H1 (cell line): ENCODE measurements at regions not wholly inside any gene's neighbourhood (a gene's known extent, or its start where the extent isn't known, plus 50 kb on each side); places are given as distances from the start of the nearest gene placed in this dataset.

ENCODE experiments used
- CTCF ChIA-PET: fragments of 300-600 bp; sonication (Branson Sonifier 250); formaldehyde crosslinking; loops from one replicate; lab custom pipeline; 2021; ENCODE audit not compliant: partially characterized antibody; lab: Charles Lee
- POLR2A ChIA-PET: fragments of 300-600 bp; sonication (Branson Sonifier 250); formaldehyde crosslinking; loops from one replicate; lab custom pipeline; 2021; ENCODE audit warnings: inconsistent platforms; ENCODE audit not compliant: partially characterized antibody; lab: Charles Lee
- DNase-seq, 2 experiments: peaks; one replicate each; pipeline versions ENCODE4 v3.0.0 to v3.0.0-alpha.2; 2010 to 2022; ENCODE audit warnings: low spot score in 2 of 2, low read depth in 1 of 2, mixed read lengths in 1 of 2
- FAIRE-seq: peaks from 2 replicates; lab custom pipeline; 2011; peaks lifted over from hg19 to GRCh38; lab: Jason Lieb, UNC
- H2AFZ ChIP-seq: 2 replicates; pipeline ENCODE4 v1.8.1; 2012; ENCODE audit warnings: low read length, inconsistent platforms
- H2AK5ac ChIP-seq: 2 replicates; pipeline ENCODE4 v1.6.1; 2013; ENCODE audit warnings: low read depth, low read length
- H2BK120ac ChIP-seq: replicated peaks from 2 replicates; pipeline ENCODE3; 2013; ENCODE audit warnings: low read depth, low read length, inconsistent platforms
- H2BK12ac ChIP-seq: 2 replicates; pipeline ENCODE4 v1.6.1; 2013; ENCODE audit warnings: low read depth, low read length
- H2BK15ac ChIP-seq: 2 replicates; pipeline ENCODE4 v1.6.1; 2013; ENCODE audit warnings: low read length
- H2BK20ac ChIP-seq: 2 replicates; pipeline ENCODE4 v1.6.1; 2013; ENCODE audit warnings: low read length
- H2BK5ac ChIP-seq: 2 replicates; pipeline ENCODE4 v1.6.1; 2013; ENCODE audit warnings: low read depth, low read length
- H3K14ac ChIP-seq: 2 replicates; pipeline ENCODE4 v1.6.1; 2013; ENCODE audit warnings: inconsistent platforms; ENCODE audit not compliant: insufficient read length
- H3K18ac ChIP-seq: 2 replicates; pipeline ENCODE4 v1.6.1; 2013; ENCODE audit warnings: low read length; ENCODE audit errors: extremely low read depth
- H3K23ac ChIP-seq: 2 replicates; pipeline ENCODE4 v1.6.1; 2013; ENCODE audit warnings: inconsistent platforms; ENCODE audit not compliant: insufficient read length
- H3K23me2 ChIP-seq: 2 replicates; pipeline ENCODE4 v1.6.1; 2013; ENCODE audit warnings: low read depth, low read length
- H3K27ac ChIP-seq: 2 replicates; pipeline ENCODE4 v1.6.1; 2011; ENCODE audit warnings: low read depth, low read length, inconsistent platforms
- H3K27me3 ChIP-seq, 4 experiments: replicated peaks in 1 of 4; 1 replicate in 1 of 4; 2 replicates in 3 of 4; pipeline versions ENCODE4 v1.6.1 to v1.8.1; 2011 to 2013; ENCODE audit warnings: low read length in 3 of 4, mild to moderate bottlenecking in 3 of 4, inconsistent platforms in 2 of 4, mixed read lengths in 2 of 4, moderate library complexity in 1 of 4; ENCODE audit not compliant: control insufficient read depth in 3 of 4, insufficient read depth in 3 of 4; ENCODE audit errors: extremely low read depth in 1 of 4
- H3K36me3 ChIP-seq, 4 experiments: 2 replicates each; pipeline versions ENCODE4 v1.6.1 to v1.8.1; 2011 to 2013; ENCODE audit warnings: mild to moderate bottlenecking in 4 of 4, low read length in 3 of 4, moderate library complexity in 2 of 4, control low read depth in 1 of 4, inconsistent platforms in 1 of 4; ENCODE audit not compliant: insufficient read depth in 4 of 4, control insufficient read depth in 2 of 4
- H3K4ac ChIP-seq: replicated peaks from 2 replicates; pipeline ENCODE3; 2013; ENCODE audit warnings: low read length, low read depth, mixed read lengths, inconsistent platforms; ENCODE audit not compliant: insufficient read length
- H3K4me1 ChIP-seq, 4 experiments: replicated peaks in 1 of 4; 1 replicate in 1 of 4; 2 replicates in 3 of 4; pipeline versions ENCODE4 v1.6.1 to v1.8.1; 2011 to 2013; ENCODE audit warnings: low read length in 3 of 4, inconsistent platforms in 2 of 4, mixed read lengths in 1 of 4; ENCODE audit not compliant: insufficient read depth in 4 of 4, control insufficient read depth in 3 of 4
- H3K4me2 ChIP-seq, 2 experiments: 2 replicates each; pipeline versions ENCODE4 v1.6.1 to v1.8.1; 2011 to 2013; ENCODE audit warnings: low read depth in 2 of 2, low read length in 2 of 2, control low read depth in 1 of 2, inconsistent platforms in 1 of 2, mild to moderate bottlenecking in 1 of 2; ENCODE audit not compliant: insufficient read depth in 1 of 2
- H3K4me3 ChIP-seq, 4 experiments: fragments of 200-600, 300-600 bp in 1 of 4; sonication (generic), shearing (Covaris generic), sonication (Bioruptor Twin) in 1 of 4; 2 replicates each; pipeline versions ENCODE4 v1.5.1 to v1.8.1; 2011 to 2016; ENCODE audit warnings: low read length in 4 of 4, low read depth in 3 of 4, control low read depth in 2 of 4, inconsistent platforms in 2 of 4, mild to moderate bottlenecking in 2 of 4, mixed read lengths in 1 of 4, moderate library complexity in 1 of 4; ENCODE audit not compliant: insufficient read depth in 2 of 4; ENCODE audit errors: extremely low read depth in 1 of 4
- H3K56ac ChIP-seq: replicated peaks from 2 replicates; pipeline ENCODE3; 2013; ENCODE audit warnings: low read depth, mild to moderate bottlenecking, mixed read lengths, low read length, inconsistent platforms; ENCODE audit not compliant: insufficient read length
- H3K79me1 ChIP-seq: 2 replicates; pipeline ENCODE4 v1.6.1; 2013; ENCODE audit warnings: low read depth, low read length, control low read depth
- H3K79me2 ChIP-seq, 2 experiments: 2 replicates each; pipeline versions ENCODE4 v1.6.1 to v1.8.1; 2012 to 2013; ENCODE audit warnings: low read length in 2 of 2, mild to moderate bottlenecking in 2 of 2, inconsistent platforms in 1 of 2; ENCODE audit not compliant: insufficient read depth in 2 of 2, control insufficient read depth in 1 of 2
- H3K9ac ChIP-seq, 4 experiments: replicated peaks in 1 of 4; 1 replicate in 1 of 4; 2 replicates in 3 of 4; pipeline versions ENCODE4 v1.6.1 to v1.8.1; 2011 to 2013; ENCODE audit warnings: low read depth in 3 of 4, low read length in 3 of 4, control low read depth in 2 of 4, mild to moderate bottlenecking in 2 of 4, moderate library complexity in 2 of 4, inconsistent platforms in 1 of 4; ENCODE audit errors: extremely low read depth in 1 of 4
- H3K9me3 ChIP-seq, 2 experiments: 2 replicates each; pipeline versions ENCODE4 v1.6.1 to v1.8.1; 2012 to 2013; ENCODE audit warnings: mild to moderate bottlenecking in 2 of 2, moderate library complexity in 2 of 2, control low read depth in 1 of 2, inconsistent platforms in 1 of 2, low read depth in 1 of 2, low read length in 1 of 2, mixed read lengths in 1 of 2; ENCODE audit not compliant: insufficient read depth in 2 of 2
- H4K20me1 ChIP-seq, 2 experiments: replicated peaks in 1 of 2; 2 replicates each; pipeline versions ENCODE3 to v1.8.1; 2011 to 2013; ENCODE audit warnings: inconsistent platforms in 2 of 2, low read length in 2 of 2, mild to moderate bottlenecking in 1 of 2; ENCODE audit not compliant: insufficient read depth in 2 of 2, control insufficient read depth in 1 of 2
- H4K5ac ChIP-seq: 2 replicates; pipeline ENCODE4 v1.6.1; 2013; ENCODE audit warnings: low read length, low read depth, mixed read lengths, inconsistent platforms; ENCODE audit not compliant: insufficient read length
- H4K8ac ChIP-seq: 2 replicates; pipeline ENCODE4 v1.8.0; 2013; ENCODE audit warnings: mild to moderate bottlenecking, moderate library complexity, low read length, inconsistent platforms; ENCODE audit not compliant: insufficient read depth; ENCODE audit errors: extremely low read depth
- H4K91ac ChIP-seq: replicated peaks from 2 replicates; pipeline ENCODE3; 2013; ENCODE audit warnings: low read length, mixed read lengths, inconsistent platforms; ENCODE audit not compliant: insufficient read length
- ASH2L ChIP-seq: fragments of 200-600, 300-600 bp; sonication (generic); IDR thresholded peaks from one replicate; pipeline ENCODE4 v1.7.1; 2017; ENCODE audit warnings: low read length
- CBX5 ChIP-seq: fragments of 300-800, 300-1000 bp; sonication (generic); IDR thresholded peaks from 2 replicates; pipeline ENCODE4 v1.7.1; 2016; ENCODE audit warnings: antibody characterized with exemption, low read length, low read depth
- CHD2 ChIP-seq: IDR thresholded peaks from 2 replicates; pipeline ENCODE4 v1.6.1; 2012; ENCODE audit warnings: low read length, improper control_type of control experiment
- CREB1 ChIP-seq: IDR thresholded peaks from 2 replicates; pipeline ENCODE4 v1.6.1; 2012; ENCODE audit warnings: inconsistent platforms
- CTBP2 ChIP-seq: IDR thresholded peaks from 2 replicates; pipeline ENCODE4 v1.7.0; 2011; ENCODE audit warnings: borderline replicate concordance, mild to moderate bottlenecking, moderate library complexity, mixed read lengths, low read length; ENCODE audit not compliant: insufficient read depth, insufficient read length
- GTF2F1 ChIP-seq: IDR thresholded peaks from 2 replicates; pipeline ENCODE4 v1.6.1; 2012; ENCODE audit warnings: low read depth, low read length, improper control_type of control experiment, borderline replicate concordance
- HDAC2 ChIP-seq, 2 experiments: fragments of 300-600 bp in 1 of 2; sonication (generic) in 1 of 2; IDR thresholded peaks; 2 replicates each; pipeline ENCODE4 v1.6.1; 2011 to 2012; ENCODE audit warnings: low read depth in 2 of 2, low read length in 2 of 2, mild to moderate bottlenecking in 2 of 2, moderate library complexity in 2 of 2, borderline replicate concordance in 1 of 2, inconsistent platforms in 1 of 2
- KDM4A ChIP-seq: IDR thresholded peaks from one replicate; pipeline ENCODE4 v1.7.1; 2012; ENCODE audit warnings: low read depth, mild to moderate bottlenecking, moderate library complexity, low read length, inconsistent platforms; ENCODE audit not compliant: severe bottlenecking
- RBBP5 ChIP-seq: IDR thresholded peaks from 2 replicates; pipeline ENCODE4 v1.7.1; 2012; ENCODE audit warnings: low read depth, mild to moderate bottlenecking, inconsistent platforms, low read length, moderate library complexity, borderline replicate concordance
- TCF12 ChIP-seq: IDR thresholded peaks from 2 replicates; pipeline ENCODE4 v1.6.1; 2011; ENCODE audit warnings: low read depth, mild to moderate bottlenecking, low read length
- TF ChIP-seq, protein P1 (sequence below): IDR thresholded peaks from 2 replicates; pipeline ENCODE4 v1.6.1; 2012; ENCODE audit warnings: inconsistent platforms
- TF ChIP-seq, protein P2 (sequence below): IDR thresholded peaks from 2 replicates; pipeline ENCODE4 v1.6.1; 2011; ENCODE audit warnings: low read length, improper control_type of control experiment

DNA sequence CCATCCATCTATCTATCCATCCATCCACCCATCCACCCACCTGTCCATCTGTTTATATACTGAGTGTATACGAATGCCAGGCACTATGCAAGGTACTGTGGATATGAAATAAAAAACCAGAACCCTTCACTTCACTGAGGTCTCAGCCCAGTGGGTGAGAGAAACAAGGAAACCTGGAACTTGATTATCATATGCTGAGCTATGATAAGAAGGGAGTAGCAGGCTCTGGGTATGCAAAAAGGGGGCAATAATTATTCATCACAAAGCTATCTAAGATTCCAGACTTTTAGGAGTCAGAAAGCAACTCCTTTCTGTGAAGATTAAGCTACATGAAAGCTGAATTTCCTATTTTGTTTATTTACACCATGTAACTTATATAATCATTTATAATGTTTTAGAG is 327.7 kb upstream of the IL12A start (continued):
- no peak for TF ChIP-seq HDAC2 (IDR thresholded peaks at IDR 0.05; ENCODE audit: borderline replicate concordance in 1 of 2, low read depth in 2 of 2, low read length in 2 of 2)

DNA sequence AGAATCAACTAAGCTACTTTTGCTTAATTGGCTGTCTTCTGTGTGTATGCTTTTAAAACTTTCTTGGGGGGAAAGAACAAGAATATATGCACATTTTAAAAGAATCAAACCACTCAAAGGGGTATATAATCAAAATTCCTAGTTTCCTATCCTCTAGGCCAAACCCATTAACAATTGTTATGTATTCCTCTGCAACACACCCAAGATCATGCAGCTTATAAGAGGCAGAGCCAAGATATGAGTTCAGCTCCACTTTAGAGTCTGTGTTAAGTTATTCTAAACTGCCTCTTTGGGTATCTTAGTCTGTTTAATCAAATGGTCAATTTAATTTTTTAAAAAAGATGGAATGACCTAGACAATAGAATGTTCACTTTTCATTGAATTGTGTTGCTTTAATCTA is 326.1 kb upstream of the IL12A start:
- Histone ChIP-seq H2AFZ (no peak overlapping the region), H3K4ac (no peak overlapping the region), H2BK15ac (no peak overlapping the region), H3K36me3 (no peaks in the 10 kb centered on the region), H3K27me3 (no peaks in the 10 kb centered on the region), H3K27ac (no peak overlapping the region), H3K56ac (no peak overlapping the region), H2AK5ac (no peak overlapping the region), H4K5ac (no peak overlapping the region), H3K79me1 (no peaks in the 10 kb centered on the region), H3K4me1 (no peaks in the 10 kb centered on the region), H3K9me3 (no peaks in the 10 kb centered on the region), H3K4me3 (no peak overlapping the region), H3K23ac (no peak overlapping the region), H3K23me2 (no peaks in the 10 kb centered on the region), H2BK20ac (no peak overlapping the region), H2BK120ac (no peak overlapping the region), H3K14ac (no peak overlapping the region), H3K4me2 (no peak overlapping the region), H4K91ac (no peak overlapping the region), H2BK5ac (no peak overlapping the region), H3K79me2 (no peaks in the 10 kb centered on the region), H4K8ac (no peak overlapping the region), H3K18ac (no peak overlapping the region), H4K20me1 (no peaks in the 10 kb centered on the region), H2BK12ac (no peak overlapping the region), H3K9ac (no peak overlapping the region)
- FAIRE-seq (no peak), DNase-seq (no peak)
- ChIA-PET POLR2A (no interaction called here), CTCF (interaction anchor here (1.0 to 2.2 kb wide), 2 partner anchors 10 to 31 kb away, joined by 4 to 14 read pairs; no protein-coding TSS in a partner anchor)
- TF ChIP-seq RBBP5 = no peak
- TF ChIP-seq, protein P1, sequence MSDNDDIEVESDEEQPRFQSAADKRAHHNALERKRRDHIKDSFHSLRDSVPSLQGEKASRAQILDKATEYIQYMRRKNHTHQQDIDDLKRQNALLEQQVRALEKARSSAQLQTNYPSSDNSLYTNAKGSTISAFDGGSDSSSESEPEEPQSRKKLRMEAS = no peak
- TF ChIP-seq CTBP2 = no peak
- TF ChIP-seq CBX5 = no peak
- TF ChIP-seq ASH2L = no peak
- TF ChIP-seq CREB1 = no peak
- TF ChIP-seq KDM4A = no peak
- no peak for TF ChIP-seq CHD2
- TF ChIP-seq, protein P2, sequence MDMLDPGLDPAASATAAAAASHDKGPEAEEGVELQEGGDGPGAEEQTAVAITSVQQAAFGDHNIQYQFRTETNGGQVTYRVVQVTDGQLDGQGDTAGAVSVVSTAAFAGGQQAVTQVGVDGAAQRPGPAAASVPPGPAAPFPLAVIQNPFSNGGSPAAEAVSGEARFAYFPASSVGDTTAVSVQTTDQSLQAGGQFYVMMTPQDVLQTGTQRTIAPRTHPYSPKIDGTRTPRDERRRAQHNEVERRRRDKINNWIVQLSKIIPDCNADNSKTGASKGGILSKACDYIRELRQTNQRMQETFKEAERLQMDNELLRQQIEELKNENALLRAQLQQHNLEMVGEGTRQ = no peak
- no peak for TF ChIP-seq TCF12
- no peak for TF ChIP-seq GTF2F1
